ENCODE measurements at regions not wholly inside any gene's neighbourhood (a gene's known extent, or its start where the extent isn't known, plus 50 kb on each side); places are given as distances from the start of the nearest gene placed in this dataset.

GRCh38 chr3:132237652-132238032 is 79.6 kb upstream of the ACP3 start:
- no TSS peak for BruUV-seq (replicated peaks)
- DNase-seq (ENCODE audit: low read depth, low spot score), result no peak
- CTCF ChIA-PET, result no interaction called here

More at GRCh38 chr3:132237652-132238032, 79.6 kb upstream of the ACP3 start:
- no peaks in the 10 kb centered on the region for H4K20me1 ChIP-seq (ENCODE audit: insufficient read depth)
- TF ChIP-seq RAD21 (IDR thresholded peaks at IDR 0.05; ENCODE audit: low read depth) (no peak), EZH2 (IDR thresholded peaks at IDR 0.05) (no peak), SIN3A (IDR thresholded peaks at IDR 0.05; ENCODE audit: low read depth) (no peak), MAX (IDR thresholded peaks at IDR 0.05) (no peak), CBX3 (IDR thresholded peaks at IDR 0.05; ENCODE audit: low read depth) (no peak), POLR2A (IDR thresholded peaks at IDR 0.05; ENCODE audit: borderline replicate concordance, extremely low read depth, insufficient read depth, insufficient read length) (no peak), POLR2AphosphoS5 (IDR thresholded peaks at IDR 0.05; ENCODE audit: low read depth, low read length) (no peak), EZH2phosphoT487 (IDR thresholded peaks at IDR 0.05; ENCODE audit: borderline replicate concordance) (no peak), ATF3 (IDR thresholded peaks at IDR 0.05) (no peak), EGR1 (IDR thresholded peaks at IDR 0.05; ENCODE audit: low read depth) (no peak), ZNF274 (IDR thresholded peaks at IDR 0.05; ENCODE audit: low read depth, low read length) (no peak), SRF (IDR thresholded peaks at IDR 0.05; ENCODE audit: low read depth) (no peak), YY1 (IDR thresholded peaks at IDR 0.05; ENCODE audit: extremely low read depth, insufficient replicate concordance, low read depth, low read length) (no peak)
- TF ChIP-seq, protein P1, sequence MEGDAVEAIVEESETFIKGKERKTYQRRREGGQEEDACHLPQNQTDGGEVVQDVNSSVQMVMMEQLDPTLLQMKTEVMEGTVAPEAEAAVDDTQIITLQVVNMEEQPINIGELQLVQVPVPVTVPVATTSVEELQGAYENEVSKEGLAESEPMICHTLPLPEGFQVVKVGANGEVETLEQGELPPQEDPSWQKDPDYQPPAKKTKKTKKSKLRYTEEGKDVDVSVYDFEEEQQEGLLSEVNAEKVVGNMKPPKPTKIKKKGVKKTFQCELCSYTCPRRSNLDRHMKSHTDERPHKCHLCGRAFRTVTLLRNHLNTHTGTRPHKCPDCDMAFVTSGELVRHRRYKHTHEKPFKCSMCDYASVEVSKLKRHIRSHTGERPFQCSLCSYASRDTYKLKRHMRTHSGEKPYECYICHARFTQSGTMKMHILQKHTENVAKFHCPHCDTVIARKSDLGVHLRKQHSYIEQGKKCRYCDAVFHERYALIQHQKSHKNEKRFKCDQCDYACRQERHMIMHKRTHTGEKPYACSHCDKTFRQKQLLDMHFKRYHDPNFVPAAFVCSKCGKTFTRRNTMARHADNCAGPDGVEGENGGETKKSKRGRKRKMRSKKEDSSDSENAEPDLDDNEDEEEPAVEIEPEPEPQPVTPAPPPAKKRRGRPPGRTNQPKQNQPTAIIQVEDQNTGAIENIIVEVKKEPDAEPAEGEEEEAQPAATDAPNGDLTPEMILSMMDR (IDR thresholded peaks at IDR 0.05 in 2 of 3, conservative IDR thresholded peaks at IDR 0.05 in 1 of 3; ENCODE audit: borderline replicate concordance in 1 of 3, insufficient read depth in 1 of 3, low read depth in 2 of 3, low read length in 2 of 3), result no peak
- H3K79me2 ChIP-seq (ENCODE audit: insufficient read depth, low read length), result no peaks in the 10 kb centered on the region
- H3K4me2 ChIP-seq (ENCODE audit: low read length), result no peak overlapping the region
- no peak overlapping the region for H3K9ac ChIP-seq (ENCODE audit: low read length)
- ChIA-PET RAD21 (ENCODE audit: low non-redundant PET in 1 of 2, low total read pairs in 2 of 2, uncharacterized antibody in 2 of 2, unreplicated experiment in 2 of 2) (no interaction called here), POLR2A (no interaction called here)
- intact Hi-C loops (cut with micrococcal nuclease), result loop anchor here (10.0 kb wide), 1 partner anchor 63 kb away; no protein-coding TSS in a partner anchor
- no peaks in the 10 kb centered on the region for H3K36me3 ChIP-seq (ENCODE audit: control insufficient read depth in 1 of 2, insufficient read depth in 2 of 2, low read length in 2 of 2)
- no peak overlapping the region for H3K27ac ChIP-seq (ENCODE audit: low read depth, low read length)
- H3K4me1 ChIP-seq (ENCODE audit: control insufficient read depth in 1 of 2, insufficient read depth in 2 of 2, low read length in 2 of 2), result no peaks in the 10 kb centered on the region
- H3K9me2 ChIP-seq (ENCODE audit: insufficient read depth), result no peaks in the 10 kb centered on the region
- H3K9me3 ChIP-seq (ENCODE audit: control insufficient read depth in 1 of 2, insufficient read depth in 1 of 2, low read depth in 1 of 2, low read length in 2 of 2), result no peaks in the 10 kb centered on the region
- H3K4me3 ChIP-seq (replicated peaks in 1 of 2; ENCODE audit: low read depth in 1 of 2, low read length in 2 of 2), result no peak overlapping the region
- H2AFZ ChIP-seq (ENCODE audit: low read depth, low read length, poor library complexity, severe bottlenecking), result no peak overlapping the region
- H3K27me3 ChIP-seq (ENCODE audit: insufficient read depth, low read length), result no peaks in the 10 kb centered on the region
- ATAC-seq, result no peak

All from HCT116 (cell line).